ENCODE measurements at regions not wholly inside any gene's neighbourhood (a gene's known extent, or its start where the extent isn't known, plus 50 kb on each side); places are given as distances from the start of the nearest gene placed in this dataset.

- TF ChIP-seq EZH2 (IDR thresholded peaks at IDR 0.05; ENCODE audit: low read length, missing control alignments) = no peak
- TF ChIP-seq CTCF (conservative IDR thresholded peaks at IDR 0.05 in 1 of 2, IDR thresholded peaks at IDR 0.05 in 1 of 2; ENCODE audit: low read depth in 1 of 2, low read length in 2 of 2) = no peak
- no peaks in the 10 kb centered on the region for H3K4me1 ChIP-seq (ENCODE audit: control insufficient read depth, extremely low read depth, insufficient read depth, low read length)
- no peak overlapping the region for H3K4me2 ChIP-seq (ENCODE audit: extremely low read depth, insufficient read depth, low read length)
- no peak overlapping the region for H2AFZ ChIP-seq (ENCODE audit: low read length)
- no peak overlapping the region for H3K27ac ChIP-seq (ENCODE audit: insufficient read depth, low read length)
- H3K36me3 ChIP-seq (ENCODE audit: control insufficient read depth, insufficient read depth, low read length) = no peaks in the 10 kb centered on the region
- no peaks in the 10 kb centered on the region for H3K79me2 ChIP-seq (ENCODE audit: control insufficient read depth, insufficient read depth, low read length)
- DNase-seq (ENCODE audit: low read depth in 2 of 2) = no peak
- no peak overlapping the region for H3K4me3 ChIP-seq (replicated peaks in 1 of 4; ENCODE audit: control extremely low read depth in 1 of 4, insufficient read depth in 1 of 4, low read depth in 3 of 4, low read length in 4 of 4)
- no peaks in the 10 kb centered on the region for H3K9me3 ChIP-seq (ENCODE audit: control insufficient read depth, insufficient read depth, low read depth, low read length)
- no peaks in the 10 kb centered on the region for H3K27me3 ChIP-seq (ENCODE audit: control insufficient read depth, insufficient read depth, low read length)
- no peak overlapping the region for H3K9ac ChIP-seq (ENCODE audit: insufficient read depth, low read length)
- H4K20me1 ChIP-seq (ENCODE audit: control insufficient read depth, extremely low read depth, insufficient read depth, low read length) = no peaks in the 10 kb centered on the region
Observed at GRCh38 chr13:111623208-111623607, 302.8 kb downstream of the TEX29 start.

DNA sequence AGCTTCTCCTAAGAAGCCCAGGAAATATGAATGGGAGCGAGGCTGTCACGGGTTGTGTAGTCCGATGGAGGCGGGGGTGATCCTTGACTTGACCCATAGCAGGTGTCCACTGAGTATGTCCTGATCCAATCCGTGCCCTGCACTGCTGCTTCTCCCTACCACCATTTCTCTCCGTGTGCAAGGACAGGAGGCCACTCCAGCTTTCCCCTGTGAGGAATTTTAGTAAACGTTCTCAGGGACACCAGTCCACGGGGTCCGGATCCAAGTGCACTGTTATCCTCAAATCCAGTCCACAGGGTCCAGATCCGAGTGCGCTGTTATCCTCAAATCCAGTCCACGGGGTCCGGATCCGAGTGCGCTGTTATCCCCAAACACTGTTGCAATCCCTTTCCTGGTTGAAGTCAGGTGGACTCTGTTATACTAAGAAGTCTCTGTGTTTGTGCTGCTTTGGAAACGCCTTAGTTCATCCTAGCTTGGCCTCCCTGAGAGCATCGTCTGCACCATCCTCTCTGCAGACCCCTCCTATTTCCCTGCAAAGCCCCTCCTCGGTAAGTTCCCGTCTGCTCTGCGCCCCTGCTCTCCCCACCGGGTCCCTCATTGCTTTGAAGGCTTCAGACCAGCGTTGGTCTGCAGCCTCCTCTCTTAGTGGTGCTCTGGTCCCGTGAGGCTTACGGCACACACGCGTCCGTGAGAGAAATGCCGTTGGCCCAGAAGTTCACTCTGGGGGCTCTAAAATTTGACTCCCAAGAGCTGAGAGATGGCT, 303.5 kb downstream of the TEX29 start:
- no peak overlapping the region for H3K4me2 ChIP-seq (ENCODE audit: extremely low read depth, insufficient read depth, low read length)

More for the DNA sequence above, 303.5 kb downstream of the TEX29 start:
- no peaks in the 10 kb centered on the region for H4K20me1 ChIP-seq (ENCODE audit: control insufficient read depth, extremely low read depth, insufficient read depth, low read length)
- no peak overlapping the region for H3K4me3 ChIP-seq (replicated peaks in 1 of 4; ENCODE audit: control extremely low read depth in 1 of 4, insufficient read depth in 1 of 4, low read depth in 3 of 4, low read length in 4 of 4)
- H3K4me1 ChIP-seq (ENCODE audit: control insufficient read depth, extremely low read depth, insufficient read depth, low read length) = no peaks in the 10 kb centered on the region
- TF ChIP-seq EZH2 (IDR thresholded peaks at IDR 0.05; ENCODE audit: low read length, missing control alignments) = no peak
- no peak for TF ChIP-seq CTCF (conservative IDR thresholded peaks at IDR 0.05 in 1 of 2, IDR thresholded peaks at IDR 0.05 in 1 of 2; ENCODE audit: low read depth in 1 of 2, low read length in 2 of 2)
- H3K27me3 ChIP-seq (ENCODE audit: control insufficient read depth, insufficient read depth, low read length) = no peaks in the 10 kb centered on the region
- no peak overlapping the region for H3K9ac ChIP-seq (ENCODE audit: insufficient read depth, low read length)
- H2AFZ ChIP-seq (ENCODE audit: low read length) = no peak overlapping the region
- DNase-seq (ENCODE audit: low read depth in 2 of 2) = no peak
- no peaks in the 10 kb centered on the region for H3K79me2 ChIP-seq (ENCODE audit: control insufficient read depth, insufficient read depth, low read length)
- no peaks in the 10 kb centered on the region for H3K36me3 ChIP-seq (ENCODE audit: control insufficient read depth, insufficient read depth, low read length)
- no peaks in the 10 kb centered on the region for H3K9me3 ChIP-seq (ENCODE audit: control insufficient read depth, insufficient read depth, low read depth, low read length)
- H3K27ac ChIP-seq (ENCODE audit: insufficient read depth, low read length) = no peak overlapping the region
